Hepatocyte (in vitro differentiated cells): ENCODE measurements at regions not wholly inside any gene's neighbourhood (a gene's known extent, or its start where the extent isn't known, plus 50 kb on each side); places are given as distances from the start of the nearest gene placed in this dataset.

Experiments
- CTCF ChIP-seq: fragments of 200-600 bp; sonication (generic); IDR thresholded peaks from 2 replicates; pipeline ENCODE4 v1.5.1; 2016; ENCODE audit warnings: antibody characterized with exemption, mild to moderate bottlenecking; ENCODE audit not compliant: poor library complexity
- EZH2 ChIP-seq: fragments of 200-600 bp; sonication (generic); IDR thresholded peaks from 2 replicates; pipeline ENCODE4 v1.6.1; 2016; ENCODE audit warnings: antibody characterized with exemption, mild to moderate bottlenecking, borderline replicate concordance
- EZH2phosphoT487 ChIP-seq: fragments of 200-600 bp; sonication (generic); IDR thresholded peaks from one replicate; pipeline ENCODE4 v1.6.1; 2018; ENCODE audit warnings: antibody characterized with exemption, mild to moderate bottlenecking, low read depth, moderate library complexity; ENCODE audit not compliant: unreplicated experiment, severe bottlenecking

GRCh38 chr1:95496773-95497172, 262.8 kb downstream of the RWDD3 start:
- no peak for TF ChIP-seq CTCF
- TF ChIP-seq EZH2 = no peak
- TF ChIP-seq EZH2phosphoT487 = no peak
